Left renal cortex interstitium (tissue), 4 donors: ENCODE measurements at regions not wholly inside any gene's neighbourhood (a gene's known extent, or its start where the extent isn't known, plus 50 kb on each side); places are given as distances from the start of the nearest gene placed in this dataset.

Experiments used
- DNase-seq, 4 donors: peaks; one replicate each; pipeline ENCODE4 v3.0.0-alpha.2; 2013; ENCODE audit warnings: low read depth in 4 of 4, low spot score in 2 of 4, missing footprints in 1 of 4

DNA sequence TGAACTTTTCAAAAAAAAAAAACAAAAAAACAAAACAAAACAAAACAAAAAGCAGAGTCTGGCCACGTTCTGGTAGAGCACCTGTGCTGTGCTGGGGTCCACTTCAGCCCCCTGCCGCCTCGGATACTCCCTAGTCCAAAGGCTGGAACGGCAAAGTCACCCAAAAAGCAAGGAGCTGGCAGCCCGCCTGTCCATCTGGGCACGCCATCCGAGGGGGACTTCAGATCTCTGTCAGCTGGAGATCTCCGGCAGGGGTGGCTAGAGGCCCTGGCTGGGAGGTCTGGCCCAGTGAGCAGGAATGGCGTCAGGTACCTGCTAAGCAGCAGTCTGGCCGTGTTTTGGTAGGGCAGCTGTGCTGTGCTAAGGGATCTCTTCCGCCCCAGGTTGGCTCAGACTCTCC, 152.3 kb upstream of the ZNF516 start:
- no peak for DNase-seq

DNA sequence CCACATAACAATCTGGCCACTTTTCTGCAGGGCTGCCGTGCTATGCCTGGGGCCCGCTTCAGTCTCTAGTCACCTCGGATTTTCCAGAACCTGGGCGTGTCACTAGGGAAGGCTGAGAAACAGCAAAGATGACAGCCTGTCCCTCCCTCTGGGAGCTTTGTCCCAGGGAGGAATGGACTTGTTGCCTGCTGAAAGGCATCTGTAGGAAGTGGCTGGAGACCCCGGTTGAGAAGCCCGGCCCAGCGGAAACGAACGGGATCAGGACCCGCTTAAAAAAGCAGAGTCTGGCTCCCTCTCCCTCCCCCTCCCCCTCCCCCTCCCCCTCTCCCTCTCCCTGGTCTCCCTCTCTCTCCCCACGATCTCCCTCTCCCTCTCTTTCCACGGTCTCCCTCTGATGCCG, 149.5 kb upstream of the ZNF516 start:
- DNase-seq: no peak

DNA sequence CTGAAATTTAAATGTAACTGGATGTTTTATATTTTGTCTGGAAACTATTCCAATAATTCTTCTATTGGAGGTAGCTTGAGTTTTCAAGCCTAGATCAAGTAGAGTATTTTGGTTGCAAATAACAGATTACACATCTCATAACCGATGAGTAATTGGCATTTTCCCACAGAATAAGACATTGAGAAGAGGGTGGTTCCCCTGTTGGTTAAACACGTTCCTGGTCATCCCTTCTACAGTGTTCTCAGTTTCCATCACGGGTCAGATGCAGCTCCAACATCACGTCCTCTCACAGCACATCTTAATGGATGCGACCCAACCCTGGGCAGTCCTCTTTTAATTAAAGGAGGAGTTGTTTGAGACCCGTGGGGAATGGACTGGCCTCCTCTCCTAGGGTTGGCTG, 149.0 kb upstream of the ZNF516 start:
- DNase-seq: no peak

DNA sequence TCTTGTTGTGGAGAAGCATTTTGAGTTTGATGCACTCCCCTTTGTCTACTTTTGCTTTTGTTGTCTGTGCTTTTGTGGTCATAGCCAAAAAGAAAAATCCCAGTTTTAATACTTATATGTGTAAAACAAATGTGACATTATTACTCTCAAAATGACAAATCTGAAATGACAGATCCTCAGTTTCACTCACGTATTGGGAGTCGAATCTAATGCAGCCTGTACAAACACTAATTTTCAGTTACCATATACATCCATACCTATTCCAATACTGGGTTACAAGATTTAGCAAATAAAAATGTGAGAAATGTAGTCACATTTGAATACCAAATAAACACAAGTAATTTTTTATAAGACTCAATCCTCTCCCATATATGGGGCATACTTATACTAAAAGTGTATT, 148.2 kb upstream of the ZNF516 start:
- no peak for DNase-seq

DNA sequence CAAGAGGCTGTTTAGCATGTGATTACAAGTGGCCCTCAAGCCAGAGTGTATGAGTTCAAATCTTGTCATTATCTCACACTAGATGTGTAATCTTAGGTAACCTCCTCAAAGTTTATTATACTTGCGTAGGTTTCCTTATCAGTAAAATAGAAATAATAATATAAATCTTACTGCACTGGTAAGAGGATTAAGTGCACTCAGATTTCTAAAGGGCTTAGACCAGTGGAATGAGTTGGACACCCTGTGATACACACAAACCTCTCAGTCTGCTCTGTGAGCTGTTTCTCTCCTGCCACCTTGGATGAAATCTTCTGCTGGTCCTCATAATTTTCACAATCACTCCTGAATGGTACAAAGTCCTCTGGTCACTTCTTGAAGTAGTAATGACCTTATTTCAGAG, 145.4 kb upstream of the ZNF516 start:
- no peak for DNase-seq

DNA sequence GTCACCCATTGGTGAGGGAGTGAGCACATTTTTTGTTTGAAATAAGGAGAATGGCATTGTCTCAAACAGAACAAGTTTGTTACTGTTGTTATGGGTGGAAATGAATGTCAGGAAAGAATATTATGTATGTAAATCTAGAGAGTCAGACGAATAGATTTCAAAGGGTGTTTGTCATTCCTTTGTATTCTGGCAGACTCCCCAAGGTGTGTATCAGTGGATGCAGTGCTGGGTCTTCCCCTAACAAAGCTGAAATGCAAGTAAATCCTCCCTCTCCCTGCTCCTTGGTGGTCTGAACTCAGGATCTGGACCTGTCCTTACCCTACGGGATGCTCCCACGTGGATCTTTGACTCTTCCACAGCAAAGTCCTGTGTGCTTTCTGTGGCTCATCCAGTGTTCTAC, 139.5 kb upstream of the ZNF516 start:
- DNase-seq: no peak

DNA sequence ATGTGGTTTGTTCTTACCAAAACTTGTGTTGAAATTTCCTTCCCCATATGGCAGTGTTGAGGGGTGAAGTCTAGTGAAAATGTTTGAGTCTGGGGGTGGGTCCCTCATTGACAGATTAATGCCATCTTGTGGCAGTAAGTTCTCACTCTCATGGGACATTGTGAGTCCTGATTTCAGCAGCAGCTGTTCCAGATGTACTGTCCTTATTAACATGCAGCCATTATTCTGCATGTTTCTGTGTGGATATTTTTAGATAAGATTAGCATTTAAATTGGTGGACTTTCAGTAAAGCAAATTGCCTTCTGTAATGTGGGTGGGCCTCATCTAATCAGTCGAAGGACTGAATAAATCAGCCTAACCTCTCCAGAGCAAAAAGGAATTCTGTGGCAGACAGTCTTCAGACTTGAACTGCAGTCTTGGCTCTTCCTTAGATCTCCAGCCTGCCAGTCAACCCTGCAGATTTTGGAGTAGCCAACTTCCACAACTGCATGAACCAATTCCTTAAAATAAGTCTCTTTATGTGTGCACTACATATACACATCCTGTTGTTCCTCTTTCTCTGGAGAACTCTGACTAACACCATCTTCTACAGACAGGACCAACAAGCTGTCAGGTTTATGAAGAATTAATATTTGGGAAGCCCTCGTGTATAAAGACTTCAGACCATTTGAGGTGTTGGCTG, 138.7 kb upstream of the ZNF516 start:
- DNase-seq: no peak

DNA sequence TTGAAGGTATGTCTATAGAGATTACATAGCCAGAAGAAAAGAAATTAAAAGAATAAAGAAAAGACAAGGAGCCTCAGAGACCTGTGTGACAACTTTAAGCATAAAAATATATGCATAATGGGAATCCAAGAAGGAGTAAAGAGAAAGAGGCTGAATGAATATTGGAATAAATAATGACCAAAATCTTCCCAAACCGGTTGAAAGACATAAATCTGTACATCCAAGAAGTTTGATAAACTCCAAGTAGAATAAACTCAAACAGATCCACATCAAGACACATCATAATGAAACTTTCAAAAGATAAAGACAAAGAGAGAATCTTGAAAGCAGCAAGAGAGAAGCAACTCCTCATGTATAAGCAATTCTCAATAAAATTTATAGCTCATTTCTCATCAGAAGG, 132.4 kb upstream of the ZNF516 start:
- DNase-seq: no peak

DNA sequence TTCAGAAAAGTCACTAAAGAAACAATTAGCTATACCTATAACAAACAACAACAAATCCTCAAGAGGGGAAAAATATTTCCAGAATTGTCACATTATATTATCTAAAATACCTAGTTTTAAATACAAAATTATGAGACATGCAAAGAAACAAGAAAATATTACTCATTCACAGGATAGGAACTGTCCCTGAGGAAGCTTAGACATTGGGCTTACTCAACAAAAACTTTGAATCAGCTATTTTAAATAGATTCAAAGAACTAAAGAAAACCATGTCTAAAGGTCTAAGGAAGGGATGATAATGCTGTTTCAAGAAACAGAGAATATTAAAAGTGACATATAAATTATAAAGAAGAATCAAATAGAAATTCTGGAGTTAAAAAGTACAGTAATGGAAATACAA, 131.9 kb upstream of the ZNF516 start:
- DNase-seq: no peak

DNA sequence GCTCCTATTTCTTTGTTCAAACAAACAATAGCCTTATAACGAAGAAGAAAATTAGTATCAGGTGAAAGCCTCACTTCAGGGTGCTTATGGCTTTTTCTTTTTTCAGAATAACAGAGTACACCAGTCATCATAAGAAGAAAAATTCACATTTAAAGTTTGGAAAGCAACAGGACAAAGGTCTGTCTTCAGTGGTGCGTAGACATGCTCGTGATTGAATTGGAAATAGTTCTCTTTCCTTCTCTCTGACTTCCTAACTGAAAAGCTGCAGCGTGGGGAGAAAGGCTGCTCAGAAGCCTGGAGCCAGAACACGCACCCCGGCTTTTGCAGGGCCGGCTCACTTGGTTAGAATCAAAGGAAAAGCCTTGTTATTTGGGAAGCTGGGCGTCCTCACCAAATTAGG, 127.6 kb upstream of the ZNF516 start:
- no peak for DNase-seq

DNA sequence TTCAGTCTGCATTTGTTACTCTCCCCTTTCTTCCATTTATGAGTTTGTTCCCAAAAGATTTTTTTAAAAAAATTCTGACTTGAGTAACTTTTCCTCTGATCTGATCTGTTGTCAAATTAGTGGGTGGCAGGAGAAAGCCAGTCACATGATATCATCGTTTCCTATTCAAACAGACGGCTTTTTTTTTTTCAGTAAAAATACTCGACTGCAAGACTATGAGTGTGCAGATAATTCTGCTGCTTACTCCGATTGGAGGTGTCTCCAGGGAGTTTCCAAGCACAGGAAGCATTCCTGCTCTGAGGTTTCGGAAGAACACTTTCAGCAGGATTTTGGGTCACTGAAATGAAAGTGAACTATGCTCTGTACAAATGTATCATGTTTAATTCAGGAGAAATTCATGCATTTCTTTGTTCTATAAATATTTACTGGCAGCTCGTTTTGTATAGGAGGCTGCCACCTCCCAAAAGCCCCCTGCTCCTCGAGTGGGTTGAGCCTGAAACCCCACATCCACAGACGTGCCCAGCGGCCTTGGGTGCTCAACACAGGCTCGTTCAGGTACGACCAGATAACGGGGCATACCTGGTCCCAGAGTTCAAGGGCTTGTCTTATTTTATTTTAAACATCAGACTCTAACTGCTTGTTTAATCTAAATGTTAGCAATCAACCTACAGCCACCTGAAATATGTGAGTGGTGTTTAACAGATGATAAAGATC, 126.9 kb upstream of the ZNF516 start:
- no peak for DNase-seq

DNA sequence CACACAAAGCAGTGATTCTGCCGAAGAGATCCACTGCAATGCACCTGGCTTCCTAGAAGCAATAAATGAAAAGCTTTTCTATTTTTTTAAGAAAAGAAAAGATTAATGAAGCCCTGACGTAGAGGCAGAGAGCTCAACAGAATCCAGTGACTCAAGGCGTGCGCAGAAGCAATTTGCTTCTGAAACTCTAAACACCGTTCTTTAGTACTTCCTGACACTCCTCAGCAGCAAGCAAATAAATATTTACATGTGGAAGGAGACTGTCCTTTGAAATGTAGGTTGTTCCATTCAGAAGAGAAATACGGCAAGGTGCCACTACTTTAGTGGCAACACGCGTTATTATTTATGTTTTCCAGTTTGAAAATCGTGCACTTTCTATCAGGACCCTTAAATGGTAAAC, 126.2 kb upstream of the ZNF516 start:
- DNase-seq: peak in 1 of 4 donors; percentile 51

DNA sequence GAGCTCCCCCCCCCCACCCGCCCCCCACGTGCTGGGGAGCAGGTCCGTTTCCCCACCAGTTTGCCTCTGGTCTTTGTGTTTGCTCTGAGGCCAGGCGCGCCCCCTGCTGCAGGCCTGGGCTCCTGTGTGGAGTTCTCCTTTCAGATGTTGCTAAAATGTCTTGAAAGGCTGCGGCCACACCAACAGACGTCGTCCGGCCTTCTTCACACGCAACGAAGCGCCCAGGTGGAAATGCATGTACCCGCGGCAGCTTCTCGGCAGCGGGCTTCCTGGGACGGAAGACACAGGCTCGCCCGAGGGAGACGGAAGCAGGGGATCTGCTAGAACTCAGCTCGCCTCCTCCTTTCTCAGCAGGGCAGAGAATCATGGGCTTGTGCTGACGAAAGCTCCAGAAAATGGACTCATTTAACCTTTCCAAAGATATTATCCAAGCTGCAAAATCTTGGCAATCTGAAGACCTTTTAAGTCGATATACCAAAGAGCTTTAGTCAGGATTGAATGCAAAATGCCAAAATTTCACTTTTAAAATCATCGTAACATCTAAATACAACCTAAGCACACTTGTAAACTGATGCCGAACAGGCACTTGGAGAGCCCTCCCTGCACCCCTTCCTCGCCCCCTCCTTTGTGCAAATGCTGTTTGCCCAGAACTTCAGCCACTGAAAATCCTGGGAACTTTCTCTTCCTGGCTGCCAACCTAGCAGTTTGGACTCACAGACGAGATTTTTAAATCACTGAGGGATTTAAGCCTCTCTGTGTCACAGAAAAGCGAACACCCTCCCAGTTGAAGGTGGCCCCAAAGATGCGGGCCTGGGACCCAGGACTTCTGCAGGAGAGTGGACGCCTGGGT, 125.5 kb upstream of the ZNF516 start:
- peak in 1 of 4 donors; percentile 73 for DNase-seq

DNA sequence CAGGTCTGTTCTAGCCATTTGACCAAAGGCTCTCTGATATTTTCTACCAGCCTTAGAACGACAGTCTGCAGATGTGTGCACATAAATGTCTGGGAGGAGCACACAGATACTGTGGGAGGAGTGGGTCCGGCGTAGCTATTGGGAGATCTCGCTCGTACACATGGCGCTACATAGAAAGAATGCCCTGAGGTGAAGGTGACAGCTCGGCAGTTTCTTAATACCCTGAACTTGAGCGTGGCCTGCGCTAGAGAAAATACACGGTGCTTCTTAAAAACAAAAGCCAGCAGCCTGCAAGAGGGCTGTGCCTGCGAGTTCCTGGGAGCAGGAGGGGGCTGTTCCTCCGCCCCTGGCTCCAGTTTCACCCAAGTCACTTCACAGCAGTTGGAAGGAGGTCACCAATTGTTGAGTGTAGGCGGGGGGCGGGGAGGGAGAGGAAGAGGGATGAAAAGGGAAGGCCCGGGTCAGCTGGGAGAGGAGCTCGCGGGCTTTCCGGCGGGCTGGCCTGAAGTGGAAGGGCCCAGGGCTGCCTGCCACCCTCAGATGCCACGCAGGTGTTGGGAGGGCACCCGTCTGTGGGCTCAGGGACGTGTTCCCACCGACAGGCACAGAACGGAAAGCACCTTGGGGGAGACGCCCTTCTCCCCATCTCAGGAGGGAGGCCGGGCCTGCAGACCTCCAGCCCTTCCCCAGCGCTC, 124.7 kb upstream of the ZNF516 start:
- peak in 1 of 4 donors; percentile 77 for DNase-seq

DNA sequence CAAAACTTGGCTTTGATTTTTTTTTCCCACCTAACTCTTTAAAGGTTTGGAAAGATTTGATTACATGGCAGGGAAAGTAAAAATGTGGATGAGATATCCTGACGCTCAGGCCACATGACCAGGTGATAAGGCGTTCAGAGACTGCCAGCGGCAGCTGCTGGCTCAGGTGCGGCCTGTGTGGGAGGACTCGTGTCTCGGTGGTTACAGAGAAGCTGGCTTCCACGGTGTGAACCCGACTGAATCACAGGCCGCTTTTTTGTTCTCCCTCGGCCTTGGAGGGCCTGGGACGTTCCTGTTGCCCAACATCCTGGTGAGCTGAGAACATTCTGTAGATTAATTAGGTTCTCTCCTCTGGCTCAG, 124.2 kb upstream of the ZNF516 start:
- DNase-seq: peak in 1 of 4 donors; percentile 24

DNA sequence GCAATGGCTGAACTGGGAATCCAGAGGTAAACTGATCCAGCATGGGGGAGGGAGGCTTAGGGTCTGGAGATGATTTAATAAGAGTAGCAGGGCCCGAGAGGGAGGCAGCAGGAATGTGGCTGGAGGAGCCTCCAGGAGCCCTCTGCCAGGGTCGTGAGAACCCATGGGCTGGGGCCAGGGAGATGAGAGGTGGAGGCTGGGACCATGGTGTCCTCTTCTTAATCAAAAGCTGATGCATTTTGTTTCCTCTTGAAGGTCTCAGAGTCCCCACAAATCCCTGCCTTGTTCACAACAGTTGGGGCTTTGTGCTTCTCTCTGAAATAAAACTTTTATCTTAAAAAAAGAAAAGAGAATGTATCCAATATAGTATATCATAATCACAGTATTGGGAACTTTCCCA, 123.7 kb upstream of the ZNF516 start:
- no peak for DNase-seq

DNA sequence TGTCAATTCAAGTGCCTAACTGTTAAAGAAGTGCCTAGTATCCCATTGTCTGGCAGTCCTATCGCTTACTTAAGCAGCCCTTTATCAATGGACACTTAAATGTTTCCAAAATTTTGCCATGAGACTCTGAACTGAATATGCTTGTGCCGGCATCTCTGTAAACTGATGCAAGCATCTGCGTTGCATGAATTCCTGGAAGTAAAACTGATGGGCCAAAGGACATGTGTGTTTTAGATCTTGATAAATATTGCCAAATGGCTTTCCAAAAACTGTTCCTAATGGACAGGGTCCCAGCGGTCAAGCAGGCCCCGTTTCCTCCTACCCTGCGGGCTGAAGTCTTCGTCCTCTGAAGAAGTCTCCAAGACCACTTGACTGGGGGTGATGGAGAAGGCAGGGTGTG, 121.3 kb upstream of the ZNF516 start:
- no peak for DNase-seq

DNA sequence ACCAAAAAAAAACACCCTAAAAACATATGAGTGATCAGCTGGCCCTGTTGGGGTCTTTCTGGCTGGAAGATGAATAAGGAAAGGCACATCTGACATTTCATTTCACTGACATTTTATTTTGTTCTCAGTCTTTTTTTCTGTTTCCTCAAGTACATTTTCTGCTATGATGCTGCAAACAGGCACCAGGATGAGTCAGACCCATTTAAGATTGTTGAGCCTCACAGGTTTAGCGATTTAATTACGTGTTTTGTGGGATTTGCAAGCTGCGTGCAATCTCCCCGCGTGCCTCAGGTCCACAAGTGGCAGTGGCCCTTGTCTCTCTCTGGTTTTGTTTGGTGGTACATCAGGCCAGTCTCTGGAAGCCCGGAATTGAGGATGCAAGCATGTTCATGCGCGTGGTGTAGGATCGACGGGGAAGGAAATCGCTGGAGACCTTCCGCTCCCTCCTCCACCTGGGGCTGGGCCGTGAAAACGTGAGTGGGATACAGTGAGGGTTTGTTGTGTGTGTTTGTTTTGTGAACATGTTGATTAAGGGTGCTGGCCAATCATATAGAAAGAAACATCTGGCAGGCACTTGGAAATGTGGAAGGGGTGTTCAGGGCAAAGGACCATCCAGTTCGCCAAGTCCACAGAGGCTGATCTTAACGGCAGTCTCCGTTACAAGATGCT, 120.2 kb upstream of the ZNF516 start:
- no peak for DNase-seq

DNA sequence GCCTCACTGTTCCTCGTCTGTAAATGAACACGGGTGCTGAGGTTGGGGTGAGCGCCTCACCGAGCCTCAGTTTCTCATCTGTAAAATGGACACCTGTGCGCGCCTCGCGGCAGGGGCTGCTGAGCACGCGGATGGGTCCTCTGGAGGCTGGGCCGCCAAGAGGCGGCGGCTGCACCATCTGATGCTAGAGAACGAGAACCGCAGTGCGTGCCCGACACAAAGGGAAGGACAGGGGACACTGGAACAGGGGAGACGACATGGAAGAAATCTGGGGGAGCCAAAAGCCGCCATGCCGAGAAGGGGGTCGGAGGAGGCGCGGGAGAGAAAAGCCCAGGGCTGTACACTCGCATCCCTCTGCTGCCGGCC, 118.7 kb upstream of the ZNF516 start:
- no peak for DNase-seq

DNA sequence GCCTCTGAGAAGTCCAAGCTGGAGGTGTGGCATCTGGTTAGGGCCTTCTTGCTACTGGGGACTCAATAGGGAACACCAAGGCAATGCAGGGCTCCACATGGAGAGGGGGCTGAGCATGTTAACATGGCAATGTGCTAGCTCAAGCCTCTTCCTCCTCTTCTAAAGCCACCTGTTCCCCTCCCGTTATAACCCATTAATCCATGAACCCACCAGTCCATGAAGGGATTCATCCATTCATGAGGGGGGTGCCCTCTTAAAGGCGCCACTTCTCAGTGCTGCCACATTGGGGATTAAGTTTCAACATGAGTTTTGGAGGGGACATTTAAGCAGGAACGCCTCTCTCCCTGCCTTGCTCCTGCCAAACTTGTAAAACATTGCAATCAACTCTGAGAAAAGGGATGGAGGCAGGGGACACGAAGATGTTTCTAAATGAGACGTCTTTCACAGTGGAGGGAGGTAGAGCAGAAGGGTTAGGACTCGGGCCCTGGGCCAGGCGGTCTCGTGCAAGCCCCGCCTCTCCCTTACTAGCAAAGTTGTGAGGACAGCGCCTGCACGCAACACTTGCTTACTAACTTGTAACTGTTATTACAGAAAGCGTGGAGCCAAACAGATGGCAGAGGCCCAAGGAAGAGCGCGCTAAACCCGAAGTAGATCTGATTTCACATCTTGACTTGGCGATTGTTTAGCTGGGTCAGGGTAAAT, 118.2 kb upstream of the ZNF516 start:
- DNase-seq: no peak
